ENCODE measurements at regions not wholly inside any gene's neighbourhood (a gene's known extent, or its start where the extent isn't known, plus 50 kb on each side); places are given as distances from the start of the nearest gene placed in this dataset.

DNA sequence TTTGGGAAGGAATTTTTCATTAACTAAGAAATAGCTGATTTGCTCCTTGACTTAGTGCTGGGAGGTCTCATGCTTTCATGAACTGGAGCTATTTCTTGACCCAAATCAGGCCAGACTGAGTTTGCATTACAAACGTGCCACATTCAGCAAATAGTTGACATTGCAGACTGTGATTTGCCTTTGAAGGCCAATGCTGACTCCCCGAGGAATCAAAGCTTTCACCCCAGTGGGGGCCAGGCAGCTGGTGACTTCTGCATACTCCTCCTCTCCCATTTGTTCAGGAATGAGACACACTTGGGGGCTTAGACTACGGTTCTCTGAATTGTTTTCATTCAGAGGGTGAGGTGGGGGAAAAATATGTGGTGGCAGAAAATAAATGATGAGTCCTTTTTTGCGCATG, 111.0 kb upstream of the JAZF1 start:
- DNase-seq (ENCODE audit: insufficient read length, low spot score), result no peak
- FAIRE-seq, result no peak
- no peak for TF ChIP-seq CTCF (IDR thresholded peaks at IDR 0.05; ENCODE audit: insufficient read depth, missing control alignments)

GRCh38 chr7:28292834-28293526, 112.4 kb upstream of the JAZF1 start:
- peak; percentile 32 for FAIRE-seq
- TF ChIP-seq CTCF (IDR thresholded peaks at IDR 0.05; ENCODE audit: insufficient read depth, missing control alignments), result no peak
- DNase-seq (ENCODE audit: insufficient read length, low spot score), result no peak

- FAIRE-seq, result no peak
- no peak for DNase-seq (ENCODE audit: insufficient read length, low spot score)
Measured at GRCh38 chr7:28293527-28293835, 112.9 kb upstream of the JAZF1 start.

DNA sequence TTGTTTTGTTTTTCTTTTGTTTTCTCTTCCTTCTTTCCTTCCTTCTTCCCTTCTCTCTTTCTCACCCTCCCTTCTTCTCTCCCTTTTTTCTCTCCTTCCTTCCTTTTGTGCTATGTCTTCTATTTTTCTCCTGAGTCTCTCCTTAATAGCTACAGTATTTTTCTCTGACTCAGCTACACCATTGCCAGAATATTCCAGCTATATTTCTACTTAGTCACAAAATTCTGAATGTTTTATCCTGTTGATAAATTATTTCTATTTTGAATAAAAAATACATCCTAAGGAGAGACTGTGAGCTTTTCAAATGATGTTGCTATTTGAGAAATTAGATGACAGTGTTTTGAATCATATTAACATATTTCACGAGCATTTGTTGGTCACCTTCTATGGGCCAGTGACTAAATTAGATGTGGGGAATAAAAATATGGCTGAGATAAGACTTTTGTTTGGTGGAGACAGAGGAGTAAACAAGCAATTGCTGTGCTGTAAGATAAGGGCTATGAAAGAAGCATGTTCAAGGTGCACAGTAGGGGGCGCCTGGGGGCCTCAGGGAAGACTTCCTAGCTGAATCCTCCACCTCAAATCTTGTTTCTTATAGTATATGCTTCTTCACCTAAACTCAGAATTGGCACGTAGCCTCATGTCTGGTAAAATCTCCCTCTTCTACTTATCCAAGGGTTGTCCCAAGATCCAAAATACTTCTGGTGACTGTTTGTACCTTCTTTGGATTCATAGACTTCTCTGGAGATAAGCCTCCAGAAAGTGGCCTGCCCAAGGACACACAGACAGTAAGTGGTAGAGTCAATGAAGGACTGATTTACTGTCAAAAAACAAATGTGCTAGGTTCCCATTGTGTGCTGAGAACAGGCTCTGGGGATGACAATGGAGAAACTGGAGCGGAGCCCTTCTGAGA, 115.5 kb upstream of the CREB5 start:
- DNase-seq (ENCODE audit: insufficient read length, low spot score) (no peak), FAIRE-seq (no peak)
- TF ChIP-seq CTCF (IDR thresholded peaks at IDR 0.05; ENCODE audit: insufficient read depth, missing control alignments), result peak; percentile 30

More at GRCh38 chr7:28293527-28293835, 112.9 kb upstream of the JAZF1 start:
- no peak for TF ChIP-seq CTCF (IDR thresholded peaks at IDR 0.05; ENCODE audit: insufficient read depth, missing control alignments)

GRCh38 chr7:28297801-28298459, 114.4 kb upstream of the CREB5 start:
- TF ChIP-seq CTCF (IDR thresholded peaks at IDR 0.05; ENCODE audit: insufficient read depth, missing control alignments), result no peak
- DNase-seq (ENCODE audit: insufficient read length, low spot score), result no peak
- FAIRE-seq, result no peak

DNA sequence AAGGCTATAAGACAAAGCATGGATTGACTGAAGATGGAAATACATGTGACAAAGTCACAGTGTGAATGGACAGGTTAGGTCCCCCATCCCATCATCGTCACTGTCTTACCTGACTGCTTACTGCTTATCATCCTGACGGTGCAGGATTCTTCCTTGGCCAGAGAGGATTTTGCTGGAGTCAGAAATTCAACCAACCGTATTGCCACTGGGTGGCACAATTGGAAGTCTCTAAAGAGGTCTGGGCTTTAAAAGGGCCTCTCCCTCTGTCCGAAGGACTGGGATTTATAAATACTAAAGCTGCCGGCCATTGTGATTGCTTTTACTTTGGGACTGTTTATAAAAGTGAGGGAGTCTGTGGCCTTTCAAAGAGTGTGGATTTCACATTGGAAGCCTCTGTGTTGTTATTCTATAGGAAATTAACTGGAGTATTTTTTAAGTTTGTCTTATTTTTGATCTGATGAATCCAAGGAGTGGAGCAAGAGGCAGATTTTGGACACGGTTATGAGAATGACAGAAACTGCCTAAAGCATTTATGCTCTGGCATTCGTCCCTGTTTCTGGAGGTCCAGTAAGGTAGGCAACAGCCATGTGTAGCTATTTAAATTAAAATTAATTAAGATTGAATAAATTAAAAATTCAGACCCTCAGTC, 113.3 kb upstream of the CREB5 start:
- TF ChIP-seq CTCF (IDR thresholded peaks at IDR 0.05; ENCODE audit: insufficient read depth, missing control alignments), result peak; percentile 61
- DNase-seq (ENCODE audit: insufficient read length, low spot score) (no peak), FAIRE-seq (peak; percentile 76)
